HG02759 (cell line): ENCODE measurements at regions not wholly inside any gene's neighbourhood (a gene's known extent, or its start where the extent isn't known, plus 50 kb on each side); places are given as distances from the start of the nearest gene placed in this dataset.
"Not testable (repeated sequence)": the region's sequence is repeated elsewhere in the genome, so short reads cannot be mapped to it uniquely, and the experiment has no call there.

Source experiments
- ATAC-seq: cut with Tn5 transposase; IDR thresholded peaks from one replicate; pipeline ENCODE4 v1.9.1; 2021; ENCODE audit warnings: mild to moderate bottlenecking, moderate library complexity; ENCODE audit not compliant: unreplicated experiment

DNA sequence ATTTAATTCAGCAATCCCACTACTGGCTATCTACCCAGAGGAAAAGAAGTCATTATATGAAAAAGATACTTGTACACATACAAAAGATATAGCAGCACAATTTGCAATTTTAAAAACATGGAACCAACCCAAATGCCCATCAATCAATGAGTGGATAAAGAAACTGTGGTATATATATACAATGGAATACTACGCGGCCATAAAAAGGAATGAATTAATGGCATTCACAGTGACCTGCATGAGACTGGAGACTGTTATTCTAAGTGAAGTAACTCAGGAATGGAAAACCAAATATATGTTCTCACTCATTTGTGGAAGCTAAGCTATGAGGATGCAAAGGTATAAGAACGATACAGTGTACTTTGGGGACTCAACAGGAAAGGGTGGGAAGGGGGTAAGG lies 102.8 kb upstream of the KCNMA1 start:
- ATAC-seq: not testable (repeated sequence)

DNA sequence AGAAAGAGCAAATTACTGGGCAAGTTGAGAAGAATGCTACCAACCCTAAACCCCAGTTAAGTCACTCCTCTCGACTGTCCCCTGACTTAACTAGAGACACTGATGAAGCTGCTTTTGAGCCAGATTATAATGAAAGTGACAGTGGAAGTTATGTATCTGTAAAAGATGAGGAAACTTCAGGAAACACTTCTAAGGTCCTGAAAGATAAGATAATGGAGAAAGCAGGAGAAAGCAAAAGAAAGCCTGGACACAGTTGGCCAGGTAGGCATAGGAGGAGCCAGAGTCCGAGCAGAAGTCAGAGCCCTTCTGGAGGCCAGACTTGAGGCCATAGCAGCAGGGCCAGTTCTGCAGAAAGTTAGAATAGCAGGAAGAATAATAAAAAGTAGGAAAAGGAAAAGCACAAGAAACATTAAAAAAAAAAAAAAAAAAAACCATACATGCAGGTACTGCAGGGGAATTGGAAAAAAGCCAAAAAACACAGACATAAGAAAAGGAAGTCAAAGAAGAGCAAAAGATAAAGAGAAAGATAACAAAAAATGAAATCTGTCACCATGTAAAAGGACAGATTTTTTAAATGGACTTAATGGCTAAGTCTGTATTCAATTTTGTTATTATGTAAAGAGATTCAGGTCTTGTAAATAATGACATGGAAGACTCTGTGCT lies 101.0 kb upstream of the KCNMA1 start:
- no peak for ATAC-seq

DNA sequence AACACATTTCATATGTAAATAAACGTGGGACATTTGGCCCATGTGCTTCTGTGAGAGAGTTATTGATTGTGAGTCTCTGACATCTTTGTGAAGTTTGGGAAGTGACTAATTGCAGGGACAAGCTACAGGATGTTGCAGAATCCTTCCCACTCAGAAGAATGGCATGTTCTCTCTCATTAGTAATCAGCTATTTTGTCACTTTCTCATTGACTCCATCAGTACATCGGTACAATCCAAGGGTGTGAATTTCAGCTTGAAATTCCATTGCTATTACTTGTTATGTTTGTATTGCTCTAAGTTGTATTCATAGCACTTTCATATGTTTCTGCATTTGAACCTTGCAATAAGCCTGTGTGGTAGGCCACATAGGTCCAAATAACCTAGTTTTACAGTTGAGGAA lies 100.0 kb upstream of the KCNMA1 start:
- no peak for ATAC-seq

DNA sequence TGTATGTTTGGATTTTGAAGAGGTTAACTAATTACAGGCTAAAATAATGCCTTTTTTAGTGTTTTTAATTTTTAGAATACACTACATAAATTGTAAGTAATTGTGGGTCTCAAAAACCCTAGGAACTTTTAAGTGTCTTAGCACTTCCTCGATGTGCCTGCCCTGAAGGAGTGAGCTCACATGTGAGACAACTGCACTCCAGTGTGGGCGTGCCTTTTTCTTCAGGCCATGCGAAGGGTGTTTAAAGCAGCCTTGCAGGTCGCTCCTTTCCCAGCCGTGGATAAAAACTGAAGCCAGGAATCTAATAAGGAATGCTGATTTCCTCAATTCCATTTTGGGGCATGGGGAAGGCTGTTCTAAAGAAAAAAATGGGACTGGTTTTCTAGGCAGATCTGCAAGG lies 97.5 kb upstream of the KCNMA1 start:
- not testable (repeated sequence) for ATAC-seq

DNA sequence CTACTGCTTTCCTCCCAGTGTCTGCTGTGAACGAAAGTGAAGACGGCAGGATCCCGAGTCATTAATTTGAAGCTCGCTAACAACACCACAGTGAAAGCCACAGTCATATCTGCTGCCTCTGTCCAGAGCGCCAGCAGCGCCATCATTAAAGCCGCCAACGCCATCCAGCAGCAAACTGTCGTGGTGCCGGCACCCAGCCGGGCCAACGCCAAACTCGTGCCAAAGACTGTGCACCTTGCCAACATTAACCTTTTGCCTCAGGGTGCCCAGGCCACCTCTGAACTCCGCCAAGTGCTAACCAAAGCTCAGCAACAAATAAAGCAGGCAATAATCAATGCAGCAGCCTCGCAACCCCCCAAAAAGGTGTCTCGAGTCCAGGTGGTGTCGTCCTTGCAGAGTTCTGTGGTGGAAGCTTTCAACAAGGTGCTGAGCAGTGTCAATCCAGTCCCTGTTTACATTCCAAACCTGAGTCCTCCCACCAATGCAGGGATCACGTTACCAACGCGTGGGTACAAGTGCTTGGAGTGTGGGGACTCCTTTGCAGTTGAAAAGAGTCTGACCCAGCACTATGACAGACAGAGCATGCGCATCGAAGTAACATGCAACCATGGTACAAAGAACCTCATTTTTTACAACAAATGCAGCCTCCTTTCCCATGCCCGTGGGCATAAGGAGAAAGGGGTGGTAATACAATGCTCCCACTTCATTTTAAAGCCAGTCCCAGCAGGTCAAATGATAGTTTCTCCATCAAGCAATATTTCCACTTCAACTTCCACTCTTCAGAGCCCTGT lies 94.8 kb upstream of the KCNMA1 start:
- ATAC-seq: no peak

DNA sequence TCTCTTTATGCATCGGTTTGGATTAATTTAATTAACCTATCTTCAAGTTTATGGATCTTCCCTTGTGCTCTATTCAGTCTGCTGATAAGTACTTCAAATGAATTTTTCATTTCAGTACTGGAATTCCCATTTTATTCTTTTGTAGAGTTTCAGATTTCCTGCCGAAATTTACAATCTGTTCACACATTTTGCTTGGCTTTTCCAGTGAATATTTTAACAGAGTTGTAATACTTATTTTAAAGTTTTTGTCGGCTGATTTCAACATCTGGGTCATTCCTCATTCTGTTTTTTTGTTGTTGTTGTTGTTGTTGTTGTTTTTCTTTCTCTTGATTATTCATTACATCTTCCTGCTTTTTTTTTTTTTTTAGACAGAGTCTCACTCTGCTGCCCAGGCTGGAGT lies 89.9 kb upstream of the KCNMA1 start:
- no peak for ATAC-seq

DNA sequence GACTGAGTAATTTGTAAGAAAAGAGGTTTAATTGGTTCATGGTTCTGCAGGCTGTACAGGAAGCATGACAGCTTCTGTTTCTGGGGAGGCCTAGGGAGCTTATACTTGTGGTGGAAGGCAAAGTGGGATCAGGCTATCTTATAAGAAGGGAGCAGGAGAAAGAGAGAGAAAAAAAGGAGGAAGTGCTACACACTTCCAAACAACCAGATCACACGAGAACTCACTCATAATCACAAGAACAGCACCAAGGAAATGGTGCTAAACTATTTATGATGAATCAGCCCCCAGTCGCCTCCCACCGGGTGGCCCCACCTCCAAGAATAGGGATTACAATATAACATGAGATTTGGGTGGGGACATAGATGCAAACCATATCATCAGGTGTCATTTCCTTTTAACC lies 89.1 kb upstream of the KCNMA1 start:
- no peak for ATAC-seq

DNA sequence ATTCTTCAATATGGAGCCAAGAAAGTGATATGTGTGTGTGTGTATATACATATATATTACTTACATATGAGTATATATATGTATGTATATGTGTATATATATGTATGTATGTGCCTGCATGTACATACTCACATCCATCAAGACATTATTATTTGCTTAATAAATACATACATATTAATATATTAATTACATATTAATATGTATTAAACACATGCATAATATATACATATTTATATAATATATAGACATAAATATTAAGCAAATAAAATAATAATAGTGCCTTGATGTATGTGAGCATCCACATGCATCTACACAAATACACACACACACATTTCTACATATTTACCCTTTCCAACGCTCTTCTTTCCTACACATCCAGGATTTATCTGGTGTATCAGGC lies 88.7 kb upstream of the KCNMA1 start:
- no peak for ATAC-seq

DNA sequence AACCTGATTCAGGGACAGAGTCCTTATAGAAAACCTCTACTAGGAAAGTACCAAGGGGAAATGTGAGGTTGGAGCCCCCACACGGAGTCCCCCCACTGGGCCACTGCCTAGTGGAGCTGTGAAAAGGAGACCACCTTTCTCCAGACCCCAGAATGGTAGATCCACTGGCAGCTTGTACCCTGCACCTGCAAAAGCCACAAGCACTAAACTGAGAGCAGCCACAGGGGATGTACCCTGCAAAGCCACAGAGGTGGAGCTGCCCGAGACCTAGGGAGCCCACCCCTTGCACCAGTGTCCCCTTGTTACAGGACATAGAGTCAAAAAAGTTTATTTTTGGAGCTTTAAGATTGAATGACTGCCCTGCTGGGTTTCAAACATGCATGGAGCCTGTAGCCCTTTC lies 87.2 kb upstream of the KCNMA1 start:
- no peak for ATAC-seq

DNA sequence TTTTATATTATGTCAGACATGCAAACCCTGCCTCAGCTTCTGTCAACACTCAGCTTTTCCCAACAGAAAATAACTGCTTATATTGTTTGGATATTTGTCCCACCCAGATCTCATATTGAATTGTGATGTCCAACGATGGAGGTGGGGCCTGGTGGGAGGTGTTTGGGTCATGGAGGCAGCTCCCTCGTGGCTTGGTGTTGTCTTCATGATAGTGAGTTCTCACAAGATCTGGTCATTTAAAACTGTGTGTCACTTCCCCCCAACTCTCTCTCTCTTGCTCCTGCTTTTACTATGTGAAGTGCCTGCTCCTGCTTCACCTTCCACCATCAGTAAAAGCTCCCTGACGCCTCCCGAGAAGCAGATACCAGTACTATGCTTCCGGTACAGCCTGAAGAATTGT lies 85.8 kb upstream of the KCNMA1 start:
- no peak for ATAC-seq

DNA sequence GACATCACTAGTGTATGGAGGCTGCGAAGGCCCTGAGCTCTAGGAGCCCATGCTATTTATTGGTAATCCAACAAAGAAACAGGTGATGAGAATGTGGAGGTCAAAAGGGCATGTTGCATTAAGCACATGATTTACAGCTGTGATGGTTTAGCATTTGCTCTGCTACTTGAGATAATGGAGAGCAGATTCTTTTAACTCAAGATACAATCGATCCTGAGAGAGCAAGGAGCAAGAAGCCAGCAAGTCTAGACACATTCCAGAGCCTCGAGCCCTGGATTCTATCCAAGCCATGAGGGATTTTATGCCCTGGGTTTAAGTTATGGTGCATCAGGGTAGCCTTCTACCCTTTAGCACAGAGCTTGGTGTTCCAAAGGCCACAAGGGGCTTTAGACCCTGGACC lies 85.3 kb upstream of the KCNMA1 start:
- not testable (repeated sequence) for ATAC-seq

DNA sequence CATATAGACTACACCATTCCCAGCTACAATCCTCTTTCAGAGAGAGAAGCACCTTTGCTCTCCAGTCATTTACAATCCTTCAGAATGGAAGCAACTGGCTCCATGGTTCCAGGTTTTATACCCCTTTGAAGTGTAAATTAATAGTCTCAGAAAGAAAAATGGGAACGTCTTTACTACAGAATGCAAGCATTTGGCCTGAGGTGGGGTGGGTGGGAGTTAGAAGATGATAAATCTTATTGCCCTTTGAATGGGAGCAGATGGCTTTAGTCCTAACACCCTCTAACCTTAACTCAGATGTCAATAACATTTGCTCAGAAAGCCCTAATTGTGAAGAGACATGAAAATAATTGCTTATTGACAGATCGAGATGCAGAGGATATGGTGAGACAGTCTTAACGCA lies 84.2 kb upstream of the KCNMA1 start:
- no peak for ATAC-seq

DNA sequence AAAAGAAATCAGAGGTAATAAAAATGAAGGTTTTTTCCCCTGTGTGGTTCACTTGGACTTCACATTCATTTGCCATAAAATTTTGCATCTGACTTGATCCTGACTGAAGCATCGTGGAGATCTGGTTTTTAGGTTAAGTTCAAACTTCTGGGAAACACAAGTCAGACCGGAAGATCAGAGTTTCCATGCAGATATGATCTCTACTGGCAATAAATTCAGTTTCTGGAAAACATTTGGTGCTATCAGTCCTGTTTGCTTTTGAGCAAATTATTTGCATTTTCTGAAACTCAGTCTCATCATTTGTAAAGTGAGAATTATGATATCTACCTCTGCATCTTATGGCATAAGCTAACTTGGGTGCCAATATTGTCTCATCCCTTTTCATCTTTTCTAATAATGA lies 81.3 kb upstream of the KCNMA1 start:
- ATAC-seq: no peak

DNA sequence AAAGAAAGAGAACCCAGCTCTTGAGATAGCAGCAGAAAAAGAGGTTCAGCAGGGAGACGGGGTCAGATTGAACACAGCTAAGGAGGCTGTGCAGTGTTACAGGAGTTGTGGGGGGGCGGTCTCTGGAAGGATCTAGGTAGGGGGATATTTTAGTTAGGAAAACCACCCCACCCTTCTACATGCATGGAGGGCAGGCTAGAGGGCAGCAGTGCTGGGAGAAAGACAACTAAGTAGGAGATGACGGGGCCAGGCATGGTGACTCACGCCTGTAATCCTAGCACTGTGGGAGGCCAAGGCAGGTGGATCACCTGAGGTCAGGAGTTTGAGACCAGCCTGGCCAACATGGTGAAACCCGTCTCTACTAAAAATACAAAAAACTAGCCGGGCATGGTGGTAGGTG lies 80.7 kb upstream of the KCNMA1 start:
- not testable (repeated sequence) for ATAC-seq

DNA sequence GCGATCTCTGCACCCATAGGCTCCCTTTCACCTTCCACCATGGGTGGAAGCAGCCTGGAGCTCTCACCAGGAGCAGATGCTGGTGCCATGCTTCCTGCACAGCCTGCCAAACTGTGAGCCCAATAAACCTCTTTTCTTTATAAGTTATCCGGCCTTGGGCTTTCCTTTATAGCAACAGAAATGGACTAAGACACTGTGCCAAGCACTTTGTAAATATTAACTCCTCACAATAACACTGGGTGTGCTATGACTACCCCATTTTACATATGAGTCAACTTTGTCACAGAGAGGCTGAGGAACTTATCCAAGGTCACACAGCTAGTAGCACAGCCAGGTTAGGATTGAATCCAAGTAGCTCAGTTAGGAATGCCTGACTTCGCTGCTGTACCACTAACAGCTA lies 79.7 kb upstream of the KCNMA1 start:
- ATAC-seq: no peak

DNA sequence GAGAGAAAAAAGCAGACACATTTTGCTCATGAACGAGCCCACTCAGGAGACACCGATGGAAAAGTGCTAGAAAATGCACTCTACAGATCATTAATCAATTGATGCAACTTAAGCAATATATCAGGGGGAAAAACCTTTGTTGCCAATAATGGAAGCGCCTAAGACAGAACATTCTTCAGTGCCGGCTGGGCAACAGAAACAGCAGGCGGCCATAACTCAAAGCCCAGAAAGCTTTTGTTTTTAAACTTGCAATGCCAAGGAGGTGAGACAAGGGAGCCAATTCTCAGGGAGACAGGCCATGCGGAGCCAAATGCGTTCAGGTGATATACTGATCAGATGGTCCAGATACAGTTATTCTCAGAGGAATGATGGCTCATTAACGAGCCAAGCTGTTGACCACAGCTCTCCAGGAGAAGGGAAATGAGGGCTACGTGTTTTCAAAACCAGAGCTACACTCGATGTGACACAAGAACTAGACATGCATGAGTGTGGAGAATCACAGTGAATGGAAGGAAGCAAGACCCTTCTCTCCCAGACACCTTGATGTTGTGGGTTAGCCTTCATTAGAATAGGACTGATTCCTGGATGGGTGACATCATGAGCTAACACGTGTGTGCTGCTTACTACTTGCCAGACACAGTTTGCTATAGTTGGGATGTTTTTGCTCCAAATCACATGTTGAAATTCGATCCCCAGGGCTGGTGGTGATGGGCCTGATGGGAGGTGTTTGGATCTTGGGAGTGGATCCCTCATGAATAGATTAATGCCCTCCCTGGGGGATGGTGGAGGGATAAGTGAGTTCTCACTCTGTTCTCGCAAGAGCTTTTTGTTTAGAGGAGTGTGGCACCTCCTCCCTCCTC lies 79.1 kb upstream of the KCNMA1 start:
- no peak for ATAC-seq

DNA sequence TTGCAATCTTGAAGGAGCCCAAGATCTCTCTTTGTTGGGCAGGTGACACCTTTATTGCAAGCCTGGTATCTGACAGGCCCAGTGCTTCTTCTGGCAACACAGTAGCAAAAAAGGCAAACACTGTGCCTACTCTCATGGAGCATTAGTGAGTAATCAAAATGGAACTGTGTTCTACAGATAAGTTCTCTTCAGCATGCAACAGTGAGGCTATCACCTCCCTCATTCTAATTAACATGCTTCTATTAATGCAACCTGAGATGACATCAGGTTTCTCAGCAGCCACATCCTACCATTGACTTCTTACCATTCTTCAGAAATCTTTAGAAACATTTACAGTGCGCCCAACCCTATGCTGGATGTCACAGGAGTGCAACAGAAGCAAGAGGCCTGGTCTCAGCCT lies 77.9 kb upstream of the KCNMA1 start:
- no peak for ATAC-seq

DNA sequence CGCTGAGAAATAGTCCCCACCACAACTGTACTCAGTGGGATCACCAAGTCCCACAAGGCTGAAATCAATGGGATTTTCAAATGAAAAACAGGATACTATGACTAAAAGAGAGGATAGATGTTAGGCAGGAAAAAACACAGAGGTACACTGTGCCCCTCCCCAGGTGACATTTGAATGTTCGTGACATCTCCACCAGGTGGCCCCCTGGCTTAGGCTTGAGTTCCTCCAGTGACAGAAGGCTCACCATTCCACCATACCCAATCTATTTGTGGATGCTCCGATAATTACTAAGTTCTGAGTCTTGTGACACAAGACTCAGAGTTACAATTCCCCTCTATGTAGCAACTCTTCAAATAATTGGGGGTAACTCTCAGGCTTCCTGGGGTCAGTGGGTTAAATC lies 77.5 kb upstream of the KCNMA1 start:
- ATAC-seq: no peak

DNA sequence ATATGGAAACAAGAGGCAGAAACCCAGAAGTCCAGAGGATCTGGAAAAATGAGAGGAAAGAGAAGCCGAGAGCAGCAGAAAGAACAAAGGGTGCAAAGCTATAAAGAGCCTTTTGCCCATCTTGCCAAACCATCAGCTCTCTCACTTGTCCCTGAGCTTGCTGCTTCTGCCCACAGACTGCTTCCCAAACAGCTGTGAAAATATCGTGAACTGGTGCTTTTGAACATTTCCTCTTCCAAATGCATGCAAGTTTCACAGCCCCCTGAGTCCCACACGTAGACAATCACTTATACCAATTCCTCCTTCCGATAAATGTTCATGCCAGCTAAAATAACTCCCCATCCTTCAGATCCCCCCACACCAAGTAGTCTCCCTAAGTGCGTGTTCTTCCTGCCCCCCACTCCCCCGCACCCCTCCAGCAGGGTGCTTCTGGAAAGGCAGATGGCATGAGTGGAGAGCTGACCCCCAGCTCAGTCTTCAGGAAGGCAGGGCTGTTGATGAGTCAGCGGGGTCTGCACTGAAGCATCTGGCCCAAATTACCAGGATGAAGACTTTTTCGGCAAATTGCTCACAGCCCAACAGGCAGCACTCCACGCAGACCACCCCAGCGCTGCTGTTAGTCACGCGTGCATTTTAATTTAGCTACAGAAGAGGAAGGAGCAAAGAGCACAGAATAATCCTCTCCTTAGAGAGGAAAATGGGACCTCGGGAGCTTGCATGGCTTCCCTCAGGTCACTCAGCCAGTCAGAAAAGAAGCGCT lies 76.1 kb upstream of the KCNMA1 start:
- ATAC-seq: no peak

DNA sequence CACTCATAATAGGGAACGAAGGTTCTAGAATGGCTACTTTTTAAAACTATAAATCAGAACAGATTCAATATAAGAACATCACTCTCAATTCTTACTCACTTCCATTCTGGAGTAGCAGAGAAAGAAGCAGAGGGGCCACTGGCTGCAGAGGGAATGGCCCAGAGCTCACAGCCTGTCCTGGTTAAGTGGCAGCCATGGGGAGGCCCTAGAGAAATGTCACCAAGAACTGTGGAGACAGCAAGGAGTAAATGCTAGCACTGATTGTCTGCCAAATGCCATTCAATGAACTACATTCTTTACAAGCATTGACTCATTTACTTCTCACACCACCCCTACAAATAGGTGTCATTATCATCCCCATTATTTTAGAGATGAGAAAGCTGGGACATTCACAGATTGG lies 74.6 kb upstream of the KCNMA1 start:
- ATAC-seq: no peak

DNA sequence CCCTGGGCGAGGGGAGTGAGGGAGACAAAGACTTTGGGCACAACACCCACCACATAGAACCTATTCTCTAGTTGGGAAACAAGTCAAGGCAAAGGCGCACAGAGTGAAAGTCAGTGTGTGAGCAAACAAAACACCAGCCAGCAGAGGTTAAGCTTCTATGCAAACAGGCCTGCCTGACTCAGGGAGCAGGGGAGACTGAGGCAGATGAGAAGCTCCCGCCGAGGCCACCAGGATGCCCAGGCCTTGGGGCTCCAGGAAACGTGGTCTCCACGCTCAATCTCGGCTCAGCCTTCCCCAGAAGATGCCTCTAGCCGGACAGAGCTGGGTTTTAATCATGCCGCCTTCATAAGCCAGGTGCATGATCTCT lies 74.1 kb upstream of the KCNMA1 start:
- ATAC-seq: peak; percentile 7
